GM18858 (cell line): ENCODE measurements at regions not wholly inside any gene's neighbourhood (a gene's known extent, or its start where the extent isn't known, plus 50 kb on each side); places are given as distances from the start of the nearest gene placed in this dataset.
"Not testable (repeated sequence)": the region's sequence is repeated elsewhere in the genome, so short reads cannot be mapped to it uniquely, and the experiment has no call there.

Experiments used
- ATAC-seq: cut with Tn5 transposase; IDR thresholded peaks from one replicate; pipeline ENCODE4 v1.9.1; 2021; ENCODE audit not compliant: unreplicated experiment

- not testable (repeated sequence) for ATAC-seq
Observed at GRCh38 chr12:127608359-127608758, 658.6 kb upstream of the TMEM132C start.

GRCh38 chr12:127613056-127613455, 653.9 kb upstream of the TMEM132C start:
- no peak for ATAC-seq

- no peak for ATAC-seq
Observed at GRCh38 chr12:127619869-127620734, 646.9 kb upstream of the TMEM132C start.

GRCh38 chr12:127620735-127621355, 646.1 kb upstream of the TMEM132C start:
- ATAC-seq = no peak

DNA sequence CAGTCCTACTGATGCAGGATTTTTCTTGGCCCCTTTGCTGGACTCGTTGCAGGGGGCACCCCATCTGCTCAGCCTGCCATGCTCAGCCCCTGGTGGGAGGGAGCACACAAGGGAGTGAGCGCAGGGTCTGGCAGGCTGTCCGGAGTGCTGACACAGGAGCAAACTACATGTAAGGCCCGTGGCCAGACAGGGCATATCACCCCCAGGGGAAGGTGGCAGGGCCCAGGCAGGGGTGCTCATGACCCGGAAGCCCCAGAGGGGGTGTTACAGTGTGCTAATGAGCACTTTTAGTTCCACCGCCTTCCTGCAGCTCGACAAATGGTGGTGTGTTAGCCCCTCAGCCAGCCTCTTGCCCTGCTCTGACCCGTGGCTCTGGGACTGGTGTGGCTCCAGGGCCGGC, 645.6 kb upstream of the TMEM132C start:
- no peak for ATAC-seq

- ATAC-seq = no peak
Observed at GRCh38 chr12:127623362-127623761, 643.6 kb upstream of the TMEM132C start.

GRCh38 chr12:127625176-127625771, 641.7 kb upstream of the TMEM132C start:
- ATAC-seq = no peak

GRCh38 chr12:127628645-127629044, 638.3 kb upstream of the TMEM132C start:
- no peak for ATAC-seq

DNA sequence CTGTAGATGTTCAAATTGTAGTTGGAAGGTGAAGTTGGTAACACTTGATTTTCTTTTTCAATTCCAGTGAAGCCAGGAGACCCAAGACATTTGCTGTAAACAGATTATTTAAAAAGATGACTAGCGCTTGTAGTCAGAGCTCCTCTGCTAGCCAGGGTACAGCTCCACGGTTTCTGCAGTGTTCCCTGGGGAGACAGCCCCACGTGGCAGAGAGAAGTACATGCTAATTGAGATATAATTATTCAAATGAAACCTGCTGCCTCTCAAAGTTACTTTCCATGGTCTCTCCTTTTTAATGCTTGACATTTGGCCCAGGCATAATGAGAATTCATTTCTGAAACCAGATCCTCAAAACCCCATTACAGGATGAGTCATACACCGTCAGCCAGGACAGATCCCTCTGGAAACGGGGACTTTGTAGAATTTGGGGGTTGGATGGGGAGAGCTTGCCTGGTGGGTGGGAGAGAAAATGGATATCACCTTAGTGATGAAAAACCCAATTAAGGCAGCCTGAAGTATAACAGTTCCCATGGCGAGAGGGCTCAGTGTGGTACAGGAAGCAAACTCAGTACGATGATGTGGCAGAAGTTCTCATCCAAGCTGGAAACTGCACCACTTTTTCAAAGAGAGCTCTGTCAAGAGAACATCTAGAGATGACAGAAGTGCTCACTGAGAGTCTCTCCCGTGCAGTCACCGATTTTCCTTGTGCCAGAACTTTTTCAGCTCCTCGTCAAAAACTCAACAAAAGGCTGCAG, 637.7 kb upstream of the TMEM132C start:
- no peak for ATAC-seq

GRCh38 chr12:127632461-127632860, 634.5 kb upstream of the TMEM132C start:
- ATAC-seq = no peak

DNA sequence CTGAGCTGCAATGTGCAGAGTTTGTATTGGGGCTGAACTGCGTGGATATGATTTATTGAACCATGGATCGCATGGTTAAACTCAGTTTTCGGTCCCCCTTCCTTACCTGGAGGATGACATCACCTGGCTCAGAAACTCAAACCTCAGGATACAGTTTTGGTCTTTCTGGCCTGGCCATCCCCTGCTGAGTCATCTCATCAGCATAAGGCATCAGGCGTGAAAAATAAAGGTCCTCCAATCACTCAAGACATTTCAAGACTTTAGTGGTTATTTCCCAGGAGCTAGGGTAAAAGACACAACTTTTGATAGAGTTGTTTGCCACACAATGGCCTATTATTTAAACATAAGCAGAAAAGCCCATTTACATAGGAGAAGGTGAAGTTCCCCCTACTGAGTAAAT, 631.1 kb upstream of the TMEM132C start:
- ATAC-seq = no peak

DNA sequence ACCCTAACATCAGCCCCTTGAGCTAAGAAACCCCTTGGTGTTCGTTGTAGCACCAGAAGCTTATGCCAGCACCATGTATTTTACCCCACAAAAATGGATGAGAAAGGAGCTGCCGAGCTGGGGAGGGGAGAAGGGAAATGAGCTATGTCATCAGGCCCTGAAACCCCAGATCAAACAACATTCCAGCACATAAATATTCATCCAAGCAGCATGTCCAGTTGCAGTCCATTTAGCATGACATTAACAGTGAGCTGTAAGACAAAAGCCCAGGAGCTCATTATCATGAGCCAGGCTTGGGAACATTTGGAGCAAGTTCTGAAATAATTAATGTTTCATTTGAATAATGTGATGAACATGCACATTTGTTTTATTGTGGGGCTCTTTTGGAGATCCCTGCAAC, 630.1 kb upstream of the TMEM132C start:
- ATAC-seq = no peak

DNA sequence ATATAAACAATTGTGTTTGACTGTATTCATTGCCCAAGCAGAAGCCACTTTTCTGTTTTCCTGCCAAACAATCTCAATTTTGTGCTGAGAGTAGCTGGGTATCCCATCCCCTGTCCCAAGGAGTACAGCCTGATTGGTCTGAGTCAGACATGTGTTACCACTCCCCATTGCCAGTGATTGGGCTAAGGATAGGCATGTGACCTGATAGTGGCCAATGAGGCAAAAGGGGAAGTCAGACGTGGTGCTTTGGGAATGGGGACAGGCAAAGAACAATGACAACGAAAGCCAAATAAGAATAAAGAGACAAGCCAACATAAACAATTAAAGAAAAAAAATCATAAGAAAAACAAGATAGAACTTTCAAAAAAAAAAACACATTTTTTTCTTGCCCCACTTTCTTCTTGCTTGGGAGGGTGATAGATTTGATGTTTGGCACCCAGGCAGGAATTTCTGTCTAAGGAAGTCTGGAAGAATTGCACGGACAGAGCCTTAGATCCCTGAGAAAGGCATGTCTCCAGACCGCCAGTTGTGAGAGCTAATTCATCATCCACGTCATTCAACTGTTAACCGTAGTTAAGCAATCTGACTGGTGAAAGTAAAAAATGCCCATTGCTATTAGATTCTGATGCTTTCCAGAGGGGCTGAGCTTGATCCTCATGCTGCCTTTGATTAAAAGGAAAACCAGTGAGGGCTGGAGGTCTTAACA, 626.6 kb upstream of the TMEM132C start:
- no peak for ATAC-seq

GRCh38 chr12:127642208-127642607, 624.8 kb upstream of the TMEM132C start:
- ATAC-seq = no peak

DNA sequence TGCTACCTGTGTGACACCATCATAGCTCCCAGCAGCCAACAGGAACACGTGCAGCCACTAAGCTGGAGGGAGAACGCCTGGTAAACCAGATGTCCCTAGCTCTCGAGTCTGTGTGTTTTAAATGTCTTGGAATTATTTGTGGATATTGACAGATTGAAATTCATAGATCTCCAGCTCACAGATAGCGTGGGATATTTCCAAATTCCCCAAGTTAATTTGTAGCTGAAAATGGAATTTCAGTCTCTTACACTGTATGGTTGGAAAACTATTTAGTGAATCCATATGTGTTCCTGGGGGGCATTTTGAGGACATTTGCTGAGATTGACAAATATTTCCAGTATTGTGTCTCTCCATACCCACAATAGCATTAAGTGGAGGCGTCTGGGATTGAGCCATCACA, 618.6 kb upstream of the TMEM132C start:
- no peak for ATAC-seq

DNA sequence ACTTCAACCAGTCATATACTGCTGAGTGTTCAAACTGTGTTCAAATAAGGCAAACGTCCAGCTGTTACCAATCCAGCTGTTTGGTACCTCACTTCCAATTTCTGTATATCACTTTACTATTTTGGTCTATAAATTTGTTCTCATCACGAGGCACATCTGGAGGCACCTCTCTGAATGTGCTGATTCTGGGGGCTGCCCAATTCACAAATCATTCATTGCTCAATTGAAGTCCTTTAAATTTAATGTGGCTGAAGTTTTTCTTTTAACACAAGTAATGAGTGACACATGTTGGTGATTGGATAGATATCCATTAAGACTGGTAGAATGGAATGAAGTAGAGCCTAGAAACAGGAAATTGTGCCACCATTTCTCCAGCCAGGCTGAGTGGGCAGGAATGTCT, 617.0 kb upstream of the TMEM132C start:
- no peak for ATAC-seq

DNA sequence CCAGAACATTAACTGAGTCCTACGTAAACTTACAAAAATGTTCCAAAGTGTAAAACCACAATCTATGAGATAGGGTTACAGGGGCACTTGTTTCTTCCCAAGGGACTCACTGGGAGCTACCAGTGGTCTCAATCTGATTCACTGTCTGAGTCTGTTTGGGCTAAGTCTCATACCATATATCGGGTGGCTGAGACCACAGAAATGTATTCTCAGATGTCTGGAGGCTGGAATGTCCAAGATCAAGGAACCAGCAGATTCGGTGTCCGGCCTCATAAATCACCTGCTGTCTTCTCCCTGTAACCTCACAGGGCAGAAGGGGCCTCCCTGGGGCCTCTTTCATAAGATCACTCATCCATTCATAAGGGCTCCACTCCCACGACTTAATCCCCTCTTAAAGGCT, 616.3 kb upstream of the TMEM132C start:
- no peak for ATAC-seq

DNA sequence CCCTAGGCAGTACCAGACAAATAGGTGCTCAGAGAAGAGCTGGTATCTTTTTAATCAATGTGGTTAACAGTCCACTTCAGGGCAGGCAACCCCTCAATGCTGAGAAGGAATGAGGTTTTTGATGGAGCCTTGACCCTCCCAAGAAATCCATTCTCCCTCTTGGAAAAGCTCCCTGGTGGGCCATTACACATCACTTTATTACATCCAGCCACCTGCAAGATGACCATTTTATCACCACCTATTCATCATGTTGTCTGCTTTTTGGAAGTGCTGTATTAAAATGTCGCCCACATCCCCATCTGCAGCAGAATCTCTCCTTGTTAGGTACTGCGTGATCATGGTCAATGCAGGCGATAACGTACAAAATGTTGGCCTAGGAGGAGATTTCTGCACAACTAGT, 614.7 kb upstream of the TMEM132C start:
- no peak for ATAC-seq

GRCh38 chr12:127654383-127654985, 612.5 kb upstream of the TMEM132C start:
- ATAC-seq = no peak

- ATAC-seq = no peak
Observed at GRCh38 chr12:127655691-127656090, 611.3 kb upstream of the TMEM132C start.
